Panc1 (cell line): ENCODE measurements at regions not wholly inside any gene's neighbourhood (a gene's known extent, or its start where the extent isn't known, plus 50 kb on each side); places are given as distances from the start of the nearest gene placed in this dataset.

ENCODE experiments used
- ATAC-seq: fragments of 200-7000 bp; cut with Tn5 transposase; 2 replicates; pipeline ENCODE4 v1.9.1; 2020; ENCODE audit warnings: mild to moderate bottlenecking, moderate library complexity
- BruUV-seq: library from RNA; stranded (reverse); fragments of 400-500 nt; replicated peaks from 2 replicates; lab custom pipeline; 2021; lab: Mats Ljungman, UMichigan
- CTCF ChIA-PET: fragments of 300-600 bp; sonication (Branson Sonifier 250); formaldehyde crosslinking; loops from one replicate; lab custom pipeline; 2022; ENCODE audit warnings: antibody characterized with exemption; lab: Charles Lee
- POLR2A ChIA-PET: fragments of 300-600 bp; sonication (Branson Sonifier 250); formaldehyde crosslinking; loops from one replicate; lab custom pipeline; 2022; ENCODE audit warnings: antibody characterized with exemption; lab: Charles Lee
- DNase-seq: peaks from one replicate; pipeline ENCODE4 v3.0.0-alpha.2; 2010; ENCODE audit warnings: low read depth, low spot score
- H3K27ac ChIP-seq: 2 replicates; pipeline ENCODE4 v1.5.1; 2011; ENCODE audit warnings: mild to moderate bottlenecking, low read length, inconsistent platforms
- H3K27me3 ChIP-seq: fragments of 200-500 bp; sonication (Bioruptor generic); 2 replicates; pipeline ENCODE4 v1.6.0; 2014; ENCODE audit warnings: low read length, inconsistent platforms; ENCODE audit not compliant: control insufficient read depth, insufficient read depth
- H3K36me3 ChIP-seq: fragments of 200-500 bp; sonication (Bioruptor generic); 2 replicates; pipeline ENCODE4 v1.5.1; 2014; ENCODE audit warnings: inconsistent platforms, mild to moderate bottlenecking, low read length, moderate library complexity; ENCODE audit not compliant: control insufficient read depth, insufficient read depth
- H3K4me1 ChIP-seq: 2 replicates; pipeline ENCODE4 v1.5.1; 2011; ENCODE audit warnings: inconsistent platforms, mild to moderate bottlenecking, low read length, moderate library complexity; ENCODE audit not compliant: control insufficient read depth, insufficient read depth
- H3K4me3 ChIP-seq, 2 experiments: 2 replicates each; pipeline ENCODE4 v1.5.1; 2011 to 2012; ENCODE audit warnings: low read depth in 2 of 2, low read length in 2 of 2, mild to moderate bottlenecking in 2 of 2, inconsistent platforms in 1 of 2, moderate library complexity in 1 of 2
- H3K9me3 ChIP-seq: fragments of 200-500 bp; sonication (Bioruptor generic); 2 replicates; pipeline ENCODE4 v1.5.1; 2014; ENCODE audit warnings: low read depth, mild to moderate bottlenecking, inconsistent platforms, low read length, moderate library complexity; ENCODE audit not compliant: control insufficient read depth, insufficient read depth
- CTCF ChIP-seq: fragments of 450-650 bp; IDR thresholded peaks from 2 replicates; pipeline ENCODE4 v1.5.1; 2017; ENCODE audit warnings: mild to moderate bottlenecking
- POLR2AphosphoS5 ChIP-seq: IDR thresholded peaks from 2 replicates; pipeline ENCODE4 v1.6.1; 2012; ENCODE audit warnings: mild to moderate bottlenecking, low read depth, low read length, moderate library complexity
- REST ChIP-seq, 2 experiments: IDR thresholded peaks; 2 replicates each; pipeline ENCODE4 v1.6.1; 2011 to 2012; ENCODE audit warnings: low read depth in 2 of 2, control low read depth in 1 of 2, low read length in 1 of 2, mild to moderate bottlenecking in 1 of 2, moderate library complexity in 1 of 2; ENCODE audit not compliant: insufficient read depth in 1 of 2
- SIN3A ChIP-seq: IDR thresholded peaks from 2 replicates; pipeline ENCODE4 v1.6.1; 2012; ENCODE audit warnings: low read depth, mild to moderate bottlenecking, low read length, moderate library complexity, borderline replicate concordance; ENCODE audit not compliant: insufficient read depth
- TCF7L2 ChIP-seq: IDR thresholded peaks from 2 replicates; pipeline ENCODE4 v1.6.1; 2011; ENCODE audit warnings: mild to moderate bottlenecking, low read depth, low read length, inconsistent platforms
- in situ Hi-C: cut with HindIII; loops from 2 replicates; pipeline ENCODE4 v1.10.0; 2016; ENCODE audit warnings: low sequenced_read_pairs, low pct_unique_long_range_greater_than_20kb
- intact Hi-C: fragments of 100-400 bp; cut with micrococcal nuclease; formaldehyde crosslinking; loops from one replicate; pipeline ENCODE4 v1.10.0; 2022; ENCODE audit not compliant: unreplicated experiment

- in situ Hi-C loops = no loop called here
- no peak for DNase-seq
- no peak for ATAC-seq
- H3K27ac ChIP-seq = no peak overlapping the region
- ChIA-PET POLR2A (interaction anchor here (0.6 kb wide), 1 partner anchor 15 kb away, joined by 3 read pairs; no protein-coding TSS in a partner anchor), CTCF (no interaction called here)
- no peaks in the 10 kb centered on the region for H3K27me3 ChIP-seq
- H3K4me1 ChIP-seq = no peaks in the 10 kb centered on the region
- H3K9me3 ChIP-seq = no peaks in the 10 kb centered on the region
- TF ChIP-seq CTCF = no peak
- TF ChIP-seq SIN3A = no peak
- no peak for TF ChIP-seq REST (IDR thresholded peaks at IDR 0.05; ENCODE audit: insufficient read depth in 1 of 2, low read depth in 2 of 2, low read length in 1 of 2)
- TF ChIP-seq POLR2AphosphoS5 = no peak
- TF ChIP-seq TCF7L2 = no peak
- no TSS peak for BruUV-seq
- H3K36me3 ChIP-seq = no peaks in the 10 kb centered on the region
- no peak overlapping the region for H3K4me3 ChIP-seq
- intact Hi-C loops = no loop called here
Measured at GRCh38 chr4:105022811-105023667, 123.6 kb upstream of the TET2 start.

GRCh38 chr4:105023668-105024055, 123.0 kb upstream of the TET2 start:
- BruUV-seq = no TSS peak
- H3K27me3 ChIP-seq = no peaks in the 10 kb centered on the region
- no peak overlapping the region for H3K4me3 ChIP-seq
- H3K4me1 ChIP-seq = no peaks in the 10 kb centered on the region
- intact Hi-C loops = no loop called here
- TF ChIP-seq TCF7L2 (no peak), SIN3A (no peak), POLR2AphosphoS5 (no peak), CTCF (no peak), REST (IDR thresholded peaks at IDR 0.05; ENCODE audit: insufficient read depth in 1 of 2, low read depth in 2 of 2, low read length in 1 of 2) (no peak)
- POLR2A ChIA-PET = no interaction called here
- in situ Hi-C loops = no loop called here
- H3K36me3 ChIP-seq = no peaks in the 10 kb centered on the region
- H3K9me3 ChIP-seq = no peaks in the 10 kb centered on the region
- CTCF ChIA-PET = no interaction called here
- ATAC-seq (no peak), DNase-seq (no peak)
- H3K27ac ChIP-seq = no peak overlapping the region
